ENCODE measurements at regions not wholly inside any gene's neighbourhood (a gene's known extent, or its start where the extent isn't known, plus 50 kb on each side); places are given as distances from the start of the nearest gene placed in this dataset.
A peak's percentile ranks its signal among the peaks of the same experiment; 100 is the strongest.
"Not testable (repeated sequence)": the region's sequence is repeated elsewhere in the genome, so short reads cannot be mapped to it uniquely, and the experiment has no call there.

- H3K4me3 ChIP-seq (ENCODE audit: low read depth, low read length), result no peak overlapping the region
- TF ChIP-seq, protein P1, sequence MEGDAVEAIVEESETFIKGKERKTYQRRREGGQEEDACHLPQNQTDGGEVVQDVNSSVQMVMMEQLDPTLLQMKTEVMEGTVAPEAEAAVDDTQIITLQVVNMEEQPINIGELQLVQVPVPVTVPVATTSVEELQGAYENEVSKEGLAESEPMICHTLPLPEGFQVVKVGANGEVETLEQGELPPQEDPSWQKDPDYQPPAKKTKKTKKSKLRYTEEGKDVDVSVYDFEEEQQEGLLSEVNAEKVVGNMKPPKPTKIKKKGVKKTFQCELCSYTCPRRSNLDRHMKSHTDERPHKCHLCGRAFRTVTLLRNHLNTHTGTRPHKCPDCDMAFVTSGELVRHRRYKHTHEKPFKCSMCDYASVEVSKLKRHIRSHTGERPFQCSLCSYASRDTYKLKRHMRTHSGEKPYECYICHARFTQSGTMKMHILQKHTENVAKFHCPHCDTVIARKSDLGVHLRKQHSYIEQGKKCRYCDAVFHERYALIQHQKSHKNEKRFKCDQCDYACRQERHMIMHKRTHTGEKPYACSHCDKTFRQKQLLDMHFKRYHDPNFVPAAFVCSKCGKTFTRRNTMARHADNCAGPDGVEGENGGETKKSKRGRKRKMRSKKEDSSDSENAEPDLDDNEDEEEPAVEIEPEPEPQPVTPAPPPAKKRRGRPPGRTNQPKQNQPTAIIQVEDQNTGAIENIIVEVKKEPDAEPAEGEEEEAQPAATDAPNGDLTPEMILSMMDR (conservative IDR thresholded peaks at IDR 0.05; ENCODE audit: low read depth, low read length), result no peak
- DNase-seq (ENCODE audit: low read depth), result no peak
Measured at GRCh38 chr6:78377056-78377455, 490.3 kb upstream of the IRAK1BP1 start.

DNA sequence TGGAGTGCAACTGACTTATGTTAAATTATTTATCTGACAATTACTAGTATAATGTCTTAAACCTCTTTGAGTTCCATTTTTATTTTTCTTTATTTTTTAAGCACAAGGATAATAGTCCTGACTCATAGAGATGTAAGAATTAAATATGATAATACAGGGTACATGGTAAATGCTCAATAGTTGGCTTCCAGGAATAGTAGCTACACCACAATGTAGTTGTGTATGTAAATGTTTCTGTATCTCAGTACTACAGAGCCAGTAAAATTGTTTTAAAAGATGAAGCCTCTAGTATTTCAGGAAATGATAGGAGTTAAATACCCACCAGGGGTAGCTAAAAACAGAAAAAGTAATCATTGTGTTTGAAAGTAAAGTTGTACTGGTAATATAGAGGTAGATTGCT is 487.4 kb upstream of the IRAK1BP1 start:
- no peak overlapping the region for H3K4me3 ChIP-seq (ENCODE audit: low read depth, low read length)
- no peak for DNase-seq (ENCODE audit: low read depth)

GRCh38 chr6:78380541-78380940 is 486.8 kb upstream of the IRAK1BP1 start:
- no peak for DNase-seq (ENCODE audit: low read depth)
- TF ChIP-seq, protein P1 (conservative IDR thresholded peaks at IDR 0.05; ENCODE audit: low read depth, low read length), result no peak
- H3K4me3 ChIP-seq (ENCODE audit: low read depth, low read length), result no peak overlapping the region

More for the DNA sequence above, 487.4 kb upstream of the IRAK1BP1 start:
- TF ChIP-seq, protein P1 (conservative IDR thresholded peaks at IDR 0.05; ENCODE audit: low read depth, low read length), result no peak

GRCh38 chr6:78383968-78384367 is 483.4 kb upstream of the IRAK1BP1 start:
- DNase-seq (ENCODE audit: low read depth), result no peak
- TF ChIP-seq, protein P1 (conservative IDR thresholded peaks at IDR 0.05; ENCODE audit: low read depth, low read length), result no peak
- no peak overlapping the region for H3K4me3 ChIP-seq (ENCODE audit: low read depth, low read length)

- not testable (repeated sequence) for H3K4me3 ChIP-seq (ENCODE audit: low read depth, low read length)
Measured at GRCh38 chr6:78386854-78387253, 480.5 kb upstream of the IRAK1BP1 start.

GRCh38 chr6:78390066-78390465 is 477.3 kb upstream of the IRAK1BP1 start:
- TF ChIP-seq, protein P1 (conservative IDR thresholded peaks at IDR 0.05; ENCODE audit: low read depth, low read length), result no peak
- DNase-seq (ENCODE audit: low read depth), result no peak
- H3K4me3 ChIP-seq (ENCODE audit: low read depth, low read length), result no peak overlapping the region

More at GRCh38 chr6:78386854-78387253, 480.5 kb upstream of the IRAK1BP1 start:
- DNase-seq (ENCODE audit: low read depth), result not testable (repeated sequence)

- no peak overlapping the region for H3K4me3 ChIP-seq (ENCODE audit: low read depth, low read length)
- DNase-seq (ENCODE audit: low read depth), result peak; percentile 9
- TF ChIP-seq, protein P1 (conservative IDR thresholded peaks at IDR 0.05; ENCODE audit: low read depth, low read length), result no peak
Measured at GRCh38 chr6:78397499-78397898, 469.9 kb upstream of the IRAK1BP1 start.

DNA sequence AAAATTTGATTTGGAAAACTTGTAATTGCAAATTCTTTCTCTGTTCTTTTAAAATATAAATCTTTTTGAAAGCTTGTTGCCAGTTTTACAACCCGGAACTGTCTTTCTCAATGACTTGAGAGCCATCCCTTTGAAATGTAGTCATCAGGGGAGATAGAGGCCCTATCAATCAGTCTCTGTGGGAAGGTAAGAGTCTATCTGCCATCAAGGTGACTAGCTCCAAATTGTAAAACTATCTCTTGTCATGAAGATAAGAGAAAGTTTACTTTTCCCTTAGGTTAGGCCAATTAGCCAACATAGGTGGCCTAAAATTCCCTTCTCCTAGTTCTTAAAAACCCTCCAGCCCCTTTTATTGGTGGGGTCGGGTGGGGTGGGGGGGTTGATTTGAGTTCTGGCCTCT is 469.1 kb upstream of the IRAK1BP1 start:
- DNase-seq (ENCODE audit: low read depth), result no peak
- TF ChIP-seq, protein P1 (conservative IDR thresholded peaks at IDR 0.05; ENCODE audit: low read depth, low read length), result no peak
- no peak overlapping the region for H3K4me3 ChIP-seq (ENCODE audit: low read depth, low read length)

Data from choroid plexus epithelial cell (primary cell).